Heart right ventricle (tissue), 16 donors: ENCODE measurements at regions not wholly inside any gene's neighbourhood (a gene's known extent, or its start where the extent isn't known, plus 50 kb on each side); places are given as distances from the start of the nearest gene placed in this dataset.

Experiments used
- ATAC-seq, 8 donors: fragments of 200-7000 bp; cut with Tn5 transposase; one replicate each; pipeline ENCODE4 v1.9.1; 2020; ENCODE audit warnings: mild to moderate bottlenecking in 8 of 8, moderate library complexity in 8 of 8, moderate number of reproducible peaks in 1 of 8
- DNase-seq, 2 donors: peaks; one replicate each; pipeline ENCODE4 v3.0.0-alpha.2; 2020
- H3K27ac ChIP-seq, 10 donors: fragments of 200-600 bp; sonication (generic) in 2 of 10; one replicate each; pipeline versions ENCODE4 v1.5.0 to v1.8.0; 2020 to 2022; ENCODE audit warnings: mild to moderate bottlenecking in 3 of 10
- H3K27me3 ChIP-seq, 7 donors: fragments of 200-600 bp; one replicate each; pipeline ENCODE4 v1.8.0; 2021 to 2022; ENCODE audit warnings: mild to moderate bottlenecking in 2 of 7
- H3K36me3 ChIP-seq, 9 donors: fragments of 200-600 bp; sonication (generic) in 1 of 9; one replicate each; pipeline versions ENCODE4 v1.5.0 to v1.8.0; 2020 to 2022; ENCODE audit warnings: mild to moderate bottlenecking in 2 of 9
- H3K4me1 ChIP-seq, 9 donors: fragments of 200-600 bp; sonication (generic) in 1 of 9; one replicate each; pipeline versions ENCODE4 v1.5.0 to v1.8.0; 2020 to 2022; ENCODE audit warnings: mild to moderate bottlenecking in 4 of 9
- H3K4me3 ChIP-seq, 10 donors: fragments of 200-600 bp; sonication (generic) in 2 of 10; one replicate each; pipeline versions ENCODE4 v1.5.0 to v1.8.0; 2020 to 2022; ENCODE audit warnings: mild to moderate bottlenecking in 7 of 10, moderate library complexity in 2 of 10
- H3K9me3 ChIP-seq, 11 donors: fragments of 200-600 bp in 10 of 11; sonication (generic) in 2 of 11; one replicate each; pipeline versions ENCODE4 v1.5.0 to v1.8.0; 2013 to 2022; ENCODE audit warnings: mild to moderate bottlenecking in 2 of 11, control low read depth in 1 of 11, moderate library complexity in 1 of 11
- CTCF ChIP-seq, 9 donors: fragments of 200-600 bp; sonication (generic) in 2 of 9; IDR thresholded peaks; one replicate each; pipeline versions ENCODE4 v1.5.0 to v1.8.0; 2021 to 2022; ENCODE audit warnings: antibody characterized with exemption in 9 of 9, mild to moderate bottlenecking in 5 of 9, moderate library complexity in 1 of 9
- WGBS, 2 donors: extraction: QIAGEN DNeasy Blood & Tissue Kit; methylation state at CpG; one replicate each; pipeline ENCODE4 v1.1.7; 2013; ENCODE audit warnings: inconsistent platforms in 1 of 2; 5-methylcytosine and 5-hydroxymethylcytosine counted together
- intact Hi-C, 10 donors: fragments of 100-400 bp; cut with DNase I; formaldehyde crosslinking; loops; one replicate each; pipeline versions ENCODE4 v1.11.1 to v1.14.2; 2022
- donor health status: Arrhythmogenic right ventricular cardiomyopathy.
- donor health status: ischemic (EF 13 %, LVEDD 7.1; RV severe dilation, severe dysfunction).
- donor health status: healthy with polysubstance abuse.
- donor health status: DM: no; HTN: yes; CAD: no.
- donor health status: DM: no; HTN: no; CAD: no.
- donor health status: ischemic (EF 25% LVEDD 6.9; RV normal size, moderate dysfunction).
- donor health status: ischemic (EF 25% LVEDD 5.7; RV mildly dilated, moderate dysfunction).
- donor health status: healthy.
- donor health status: DM: yes; HTN: yes; CAD: no.
- donor health status: Ischemic cardiomyopathy.
- donor health status: ischemic (EF 35%, LVEDD 5.7; RV mildly dilated, moderate dysfunction).
- donor health status: nonischemic (EF 11% LVEDD 7.7; RV severe dilation, severe dysfunction).
- donor health status: DM: yes; HTN: yes; CAD: no.
- donor health status: PGD.
- donor health status: ischemic (EF 29% LVEDD 5.4; RV normal size, mild dysfunction).
- donor health status: nonischemic (EF 23%, LVEDD 6.1; RV moderate dilation, normal function).

- TF ChIP-seq CTCF (IDR thresholded peaks at IDR 0.05), result no peak
- intact Hi-C loops, result no loop called here
These were observed 1362.2 kb downstream of the OLFM4 start for GRCh38 chr13:54390841-54391240.

GRCh38 chr13:54394085-54394700 lies 1365.6 kb downstream of the OLFM4 start:
- Histone ChIP-seq H3K27me3 (no peaks in the 10 kb centered on the region), H3K36me3 (no peaks in the 10 kb centered on the region), H3K9me3 (no peaks in the 10 kb centered on the region), H3K27ac (no peak overlapping the region), H3K4me3 (no peak overlapping the region), H3K4me1 (no peaks in the 10 kb centered on the region)
- 59% methylated on average over 7 of the region's 7 CpGs for WGBS, 2 donors
- intact Hi-C loops, result no loop called here
- TF ChIP-seq CTCF (IDR thresholded peaks at IDR 0.05), result no peak
- ATAC-seq (no peak), DNase-seq (no peak)

More at GRCh38 chr13:54390841-54391240, 1362.2 kb downstream of the OLFM4 start:
- H3K27ac ChIP-seq, result no peak overlapping the region
- H3K4me1 ChIP-seq, result no peaks in the 10 kb centered on the region
- no peaks in the 10 kb centered on the region for H3K27me3 ChIP-seq
- H3K9me3 ChIP-seq, result no peaks in the 10 kb centered on the region
- no peak for DNase-seq
- H3K36me3 ChIP-seq, result no peaks in the 10 kb centered on the region
- H3K4me3 ChIP-seq, result no peak overlapping the region
- 87 to 91% methylated on average over 2 of the region's 2 CpGs for WGBS, 2 donors
- ATAC-seq, result no peak

GRCh38 chr13:54394908-54395307 lies 1366.3 kb downstream of the OLFM4 start:
- Histone ChIP-seq H3K4me1 (no peaks in the 10 kb centered on the region), H3K36me3 (no peaks in the 10 kb centered on the region), H3K27ac (no peak overlapping the region), H3K27me3 (no peaks in the 10 kb centered on the region), H3K9me3 (no peaks in the 10 kb centered on the region), H3K4me3 (no peak overlapping the region)
- WGBS, 2 donors, result 54 to 67% methylated on average over 6 of the region's 6 CpGs
- ATAC-seq (no peak), DNase-seq (no peak)
- intact Hi-C loops, result no loop called here
- no peak for TF ChIP-seq CTCF (IDR thresholded peaks at IDR 0.05)

GRCh38 chr13:54402495-54402894 lies 1373.9 kb downstream of the OLFM4 start:
- no peak overlapping the region for H3K4me3 ChIP-seq
- ATAC-seq, result no peak
- no peaks in the 10 kb centered on the region for H3K27me3 ChIP-seq
- H3K4me1 ChIP-seq, result no peaks in the 10 kb centered on the region
- WGBS, 2 donors, result 71 to 75% methylated on average over 1 of the region's 1 CpG
- TF ChIP-seq CTCF (IDR thresholded peaks at IDR 0.05), result no peak
- no peak for DNase-seq
- H3K27ac ChIP-seq, result no peak overlapping the region
- H3K36me3 ChIP-seq, result no peaks in the 10 kb centered on the region
- intact Hi-C loops, result no loop called here
- H3K9me3 ChIP-seq, result peaks cover 0 to 14% (median 0%) of the 10 kb centered on the region in 11 donors
